SU-DHL-6 (cell line): ENCODE measurements at regions not wholly inside any gene's neighbourhood (a gene's known extent, or its start where the extent isn't known, plus 50 kb on each side); places are given as distances from the start of the nearest gene placed in this dataset.

Experiments
- H2AFZ ChIP-seq: fragments of 200-600 bp; sonication (generic); 2 replicates; pipeline ENCODE4 v1.6.1; 2014; ENCODE audit warnings: low read depth, mild to moderate bottlenecking, moderate library complexity, mixed read lengths, antibody characterized with exemption, low read length; ENCODE audit not compliant: severe bottlenecking
- H3F3A ChIP-seq: fragments of 200-600 bp; shearing (Covaris generic); 2 replicates; pipeline ENCODE4 v1.6.0; 2016; ENCODE audit warnings: antibody characterized with exemption, mild to moderate bottlenecking; ENCODE audit not compliant: insufficient read depth
- H3K27ac ChIP-seq: fragments of 200-600 bp; sonication (generic); 2 replicates; pipeline ENCODE4 v1.5.1; 2016; ENCODE audit warnings: low read depth, mild to moderate bottlenecking, low read length, moderate library complexity, mixed read lengths
- H3K27me3 ChIP-seq: fragments of 200-600 bp; sonication (generic), shearing (Covaris generic); 2 replicates; pipeline ENCODE4 v1.6.0; 2014; ENCODE audit warnings: mild to moderate bottlenecking, low read length
- H3K36me3 ChIP-seq: fragments of 200-600 bp; sonication (generic); 2 replicates; pipeline ENCODE4 v1.6.1; 2014; ENCODE audit warnings: mild to moderate bottlenecking, low read length, mixed read lengths
- H3K4me2 ChIP-seq: fragments of 300-600, 200-600 bp; shearing (Covaris generic), sonication (generic); 2 replicates; pipeline ENCODE4 v1.6.0; 2014; ENCODE audit warnings: low read length, low read depth, mild to moderate bottlenecking; ENCODE audit not compliant: poor library complexity, severe bottlenecking
- H3K4me3 ChIP-seq: fragments of 200-600 bp; sonication (generic); 2 replicates; pipeline ENCODE4 v1.5.1; 2014; ENCODE audit warnings: antibody characterized with exemption, low read length, mild to moderate bottlenecking, mixed read lengths; ENCODE audit not compliant: insufficient read depth, poor library complexity, severe bottlenecking
- H3K79me2 ChIP-seq: fragments of 200-600 bp; sonication (generic); 2 replicates; pipeline ENCODE4 v1.6.1; 2014; ENCODE audit warnings: mild to moderate bottlenecking, low read length, moderate library complexity; ENCODE audit not compliant: insufficient read depth
- H3K9ac ChIP-seq: fragments of 200-600 bp; sonication (generic); 2 replicates; pipeline ENCODE4 v1.7.0; 2014; ENCODE audit warnings: mild to moderate bottlenecking, low read length
- H3K9me2 ChIP-seq: fragments of 200-600 bp; sonication (generic); replicated peaks from 2 replicates; pipeline ENCODE4 v1.6.1; 2014; ENCODE audit warnings: low read length; ENCODE audit not compliant: insufficient read depth
- H3K9me3 ChIP-seq: fragments of 200-600 bp; sonication (generic); 2 replicates; pipeline ENCODE4 v1.6.1; 2014; ENCODE audit warnings: low read length, mixed read lengths; ENCODE audit not compliant: insufficient read depth
- H4K20me1 ChIP-seq: fragments of 200-600 bp; sonication (generic); 2 replicates; pipeline ENCODE4 v1.6.1; 2014; ENCODE audit warnings: low read depth, mild to moderate bottlenecking, antibody characterized with exemption, low read length, moderate library complexity, mixed read lengths
- CTCF ChIP-seq: fragments of 200-600 bp; sonication (generic); IDR thresholded peaks from one replicate; pipeline ENCODE4 v1.5.1; 2017; ENCODE audit warnings: antibody characterized with exemption, mild to moderate bottlenecking, low read length, moderate library complexity; ENCODE audit not compliant: insufficient read depth, poor library complexity, severe bottlenecking
- EZH2phosphoT487 ChIP-seq: fragments of 200-600 bp; sonication (generic), shearing (Covaris generic); conservative IDR thresholded peaks from 2 replicates; pipeline ENCODE4 v1.6.1; 2018; ENCODE audit warnings: mild to moderate bottlenecking, antibody characterized with exemption, low read length, moderate library complexity, mixed read lengths

- Histone ChIP-seq H3K27me3 (no peaks in the 10 kb centered on the region), H3K4me2 (no peak overlapping the region)
Observed at GRCh38 chr7:155178096-155178495, 108.0 kb downstream of the HTR5A start.

GRCh38 chr7:155181768-155182167 lies 111.6 kb downstream of the HTR5A start:
- H3K9ac ChIP-seq, result no peak overlapping the region
- no peaks in the 10 kb centered on the region for H3K79me2 ChIP-seq
- no peaks in the 10 kb centered on the region for H3K27me3 ChIP-seq
- H2AFZ ChIP-seq, result no peak overlapping the region
- H3K36me3 ChIP-seq, result no peaks in the 10 kb centered on the region
- no peak overlapping the region for H3K4me3 ChIP-seq
- peaks cover 22% of the 10 kb centered on the region for H3K9me3 ChIP-seq
- no peaks in the 10 kb centered on the region for H3F3A ChIP-seq
- no peak overlapping the region for H3K27ac ChIP-seq
- no peaks in the 10 kb centered on the region for H3K9me2 ChIP-seq
- TF ChIP-seq CTCF, result no peak
- TF ChIP-seq EZH2phosphoT487, result no peak
- no peak overlapping the region for H3K4me2 ChIP-seq
- H4K20me1 ChIP-seq, result no peaks in the 10 kb centered on the region

More at GRCh38 chr7:155178096-155178495, 108.0 kb downstream of the HTR5A start:
- Histone ChIP-seq H3K4me3 (no peak overlapping the region), H4K20me1 (no peaks in the 10 kb centered on the region), H3F3A (no peaks in the 10 kb centered on the region), H3K9me3 (no peaks in the 10 kb centered on the region), H3K36me3 (no peaks in the 10 kb centered on the region), H3K9ac (no peak overlapping the region), H3K79me2 (no peaks in the 10 kb centered on the region), H2AFZ (no peak overlapping the region), H3K27ac (no peak overlapping the region), H3K9me2 (no peaks in the 10 kb centered on the region)
- TF ChIP-seq EZH2phosphoT487, result no peak
- no peak for TF ChIP-seq CTCF

GRCh38 chr7:155182406-155182970 lies 112.4 kb downstream of the HTR5A start:
- Histone ChIP-seq H3K79me2 (no peaks in the 10 kb centered on the region), H2AFZ (no peak overlapping the region), H3K9ac (no peak overlapping the region), H3K27me3 (no peaks in the 10 kb centered on the region), H3F3A (no peaks in the 10 kb centered on the region), H3K9me3 (peaks cover 25% of the 10 kb centered on the region), H3K9me2 (no peaks in the 10 kb centered on the region), H3K4me2 (no peak overlapping the region), H3K27ac (no peak overlapping the region), H3K4me3 (no peak overlapping the region), H4K20me1 (no peaks in the 10 kb centered on the region), H3K36me3 (no peaks in the 10 kb centered on the region)
- TF ChIP-seq CTCF (no peak), EZH2phosphoT487 (no peak)
